Peyer's patch (tissue), 4 donors: ENCODE measurements at regions not wholly inside any gene's neighbourhood (a gene's known extent, or its start where the extent isn't known, plus 50 kb on each side); places are given as distances from the start of the nearest gene placed in this dataset.
"Not testable (repeated sequence)": the region's sequence is repeated elsewhere in the genome, so short reads cannot be mapped to it uniquely, and the experiment has no call there.

ENCODE experiments used
- CTCF ChIP-seq, 6 experiments: fragments of 450-650 bp in 4 of 6; fragments of 200-600 bp in 2 of 6; sonication (generic) in 1 of 6; IDR thresholded peaks; one replicate each; pipeline ENCODE4 v1.5.1; 2017 to 2019; ENCODE audit warnings: antibody characterized with exemption in 6 of 6, mild to moderate bottlenecking in 3 of 6, moderate library complexity in 1 of 6
- POLR2A ChIP-seq, 2 donors: fragments of 450-650 bp; IDR thresholded peaks; one replicate each; pipeline ENCODE4 v1.5.1; 2017; ENCODE audit warnings: antibody characterized with exemption in 2 of 2, mild to moderate bottlenecking in 2 of 2, moderate library complexity in 2 of 2

DNA sequence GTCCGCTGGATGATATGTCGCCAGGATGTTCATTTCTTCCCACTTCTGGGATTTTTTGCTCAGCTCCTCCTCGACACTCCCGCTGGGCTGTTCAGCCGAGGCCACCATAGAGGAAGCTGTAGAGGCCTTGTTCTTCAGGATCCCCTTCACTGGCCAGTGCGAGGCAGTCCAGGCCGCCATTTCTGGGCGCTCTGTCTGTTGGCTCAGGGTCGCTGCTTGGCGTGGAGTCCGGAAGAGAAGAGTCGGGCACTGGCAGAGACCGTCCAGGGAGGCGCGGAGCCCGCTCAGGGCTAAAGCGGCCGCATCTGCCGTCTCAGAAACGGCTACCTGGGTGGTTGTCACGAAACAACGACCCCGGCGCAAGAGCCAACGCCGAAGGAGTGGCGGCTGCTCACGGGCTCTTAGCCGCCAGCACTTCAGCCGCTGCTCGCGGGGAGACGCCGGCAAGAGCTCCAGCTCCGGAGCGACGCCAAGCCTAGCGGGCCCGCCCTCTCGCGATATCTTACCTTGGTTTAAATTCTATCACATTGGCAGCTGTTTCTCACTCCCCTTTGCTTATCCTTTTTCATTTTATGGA, 2395.9 kb upstream of the PCDH20 start:
- not testable (repeated sequence) for TF ChIP-seq CTCF, POLR2A (IDR thresholded peaks at IDR 0.05)
